COR-L47 (cell line): ENCODE measurements at regions not wholly inside any gene's neighbourhood (a gene's known extent, or its start where the extent isn't known, plus 50 kb on each side); places are given as distances from the start of the nearest gene placed in this dataset.
"Not testable (repeated sequence)": the region's sequence is repeated elsewhere in the genome, so short reads cannot be mapped to it uniquely, and the experiment has no call there.

ENCODE experiments used
- DNase-seq: peaks from one replicate; lab custom pipeline; 2025; lab: John Stamatoyannopoulos, UW

DNA sequence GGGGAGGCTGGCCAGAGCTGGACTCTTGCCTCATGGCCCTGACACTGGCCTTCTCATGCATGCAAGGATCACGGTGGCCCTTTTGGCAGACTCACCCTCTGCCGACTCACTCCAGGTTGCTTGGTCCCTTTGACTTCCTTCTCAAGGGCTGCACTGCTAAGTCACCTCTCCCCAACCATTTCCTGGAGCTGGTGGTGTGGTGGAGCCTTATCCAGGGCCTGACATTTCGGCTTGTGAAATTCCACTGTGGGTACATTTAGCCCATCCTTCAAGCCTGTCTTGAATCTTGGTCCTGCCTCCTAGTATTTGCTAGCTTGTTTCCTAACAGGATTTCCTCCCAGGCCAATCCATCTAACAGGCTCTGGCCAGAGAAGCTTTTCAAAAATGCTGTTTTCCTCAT is 52.6 kb upstream of the JUN start:
- no peak for DNase-seq

DNA sequence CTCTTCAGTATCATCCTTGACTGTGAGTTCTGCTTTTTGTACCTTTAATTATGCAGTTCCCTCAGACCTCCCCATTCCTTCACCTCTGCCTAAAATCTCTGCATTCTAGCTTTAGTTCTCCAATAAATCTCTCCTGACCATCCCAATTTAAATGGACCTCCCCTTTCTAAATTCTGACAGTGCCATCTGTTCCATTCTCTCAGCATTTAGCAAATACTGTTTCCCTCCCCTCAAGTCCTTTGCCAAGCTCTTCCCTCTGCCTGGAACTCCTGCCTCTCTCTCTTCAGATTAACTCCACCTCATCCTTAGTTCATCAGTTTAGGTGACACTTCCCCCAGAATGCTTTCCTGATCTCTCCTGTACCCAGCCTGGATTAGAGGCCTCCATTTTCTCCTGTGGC is 54.0 kb upstream of the JUN start:
- no peak for DNase-seq

DNA sequence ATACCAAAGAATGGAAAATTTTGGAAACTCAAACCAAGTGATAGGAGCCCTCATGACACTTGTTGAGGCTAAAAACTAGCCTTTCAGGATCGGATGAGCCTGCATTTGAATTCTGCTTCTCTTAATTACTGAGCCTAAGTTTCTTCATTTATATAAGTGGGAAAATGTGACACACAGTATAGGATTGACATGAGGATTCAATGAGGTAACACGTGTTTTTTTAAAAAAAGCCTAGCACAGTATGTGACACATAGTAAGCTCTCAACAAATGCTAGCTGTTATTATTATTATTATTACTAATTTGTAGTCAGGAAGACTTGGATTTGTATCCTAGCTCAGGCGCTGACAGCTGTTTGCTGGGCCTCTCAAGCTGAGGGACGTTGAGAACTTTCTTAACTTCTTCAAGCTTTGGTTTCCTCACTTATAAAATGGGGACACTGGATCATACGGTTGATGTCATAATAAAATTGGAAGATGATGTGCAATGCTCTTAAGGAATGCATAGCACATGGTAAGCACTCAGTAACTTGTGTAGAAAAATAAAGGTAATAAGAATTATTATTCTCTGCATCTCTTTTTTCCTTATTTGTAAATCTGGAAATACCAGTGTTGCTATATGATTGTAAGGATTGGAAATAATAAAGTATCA is 55.4 kb upstream of the JUN start:
- DNase-seq = no peak

DNA sequence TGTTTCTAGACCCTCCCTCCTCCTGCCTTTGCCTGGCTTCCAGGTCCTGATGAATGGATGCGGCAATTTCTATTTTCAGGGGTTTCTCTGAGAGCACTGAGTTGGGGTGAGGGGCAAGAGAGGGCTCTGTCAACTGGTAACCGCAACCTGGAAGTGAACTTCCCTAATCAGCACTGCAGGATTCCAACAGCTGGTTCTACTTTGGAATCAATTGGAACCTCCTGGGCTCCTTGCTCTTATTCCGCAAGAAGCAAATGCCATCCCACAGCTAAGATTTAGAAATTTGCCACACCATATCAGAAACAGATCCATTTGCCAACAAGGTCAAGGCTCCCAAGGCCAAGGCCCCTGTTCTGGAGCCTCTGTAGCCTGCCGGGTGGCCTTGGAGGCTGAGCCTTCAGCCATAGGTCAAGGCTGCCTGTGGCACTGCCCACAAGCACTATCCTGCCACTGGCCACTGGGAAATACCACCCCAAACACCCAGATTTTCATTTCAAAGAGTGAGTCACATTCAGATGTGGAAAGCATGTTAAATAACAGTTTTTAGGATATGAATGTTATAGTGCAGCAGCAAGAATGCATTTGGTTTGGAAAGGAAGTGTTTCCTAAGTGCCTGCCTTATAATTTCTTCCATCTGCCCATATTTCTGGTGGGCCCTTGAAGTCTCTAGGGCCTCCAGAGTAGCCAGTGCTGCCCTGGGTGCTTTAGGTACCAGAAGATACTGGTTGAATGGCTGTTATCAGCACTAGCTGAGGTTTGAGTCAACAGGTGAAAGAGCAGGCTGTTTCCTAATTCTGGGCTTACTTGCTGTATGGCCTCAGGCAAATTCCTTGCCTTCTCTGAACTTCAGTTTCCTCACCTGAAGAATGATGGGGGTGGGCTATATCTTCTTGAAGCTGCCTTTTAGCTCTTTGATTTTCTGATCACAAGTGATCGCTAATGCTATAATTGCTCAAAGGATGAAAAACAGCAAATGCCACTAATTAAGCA is 56.3 kb upstream of the JUN start:
- DNase-seq = no peak

DNA sequence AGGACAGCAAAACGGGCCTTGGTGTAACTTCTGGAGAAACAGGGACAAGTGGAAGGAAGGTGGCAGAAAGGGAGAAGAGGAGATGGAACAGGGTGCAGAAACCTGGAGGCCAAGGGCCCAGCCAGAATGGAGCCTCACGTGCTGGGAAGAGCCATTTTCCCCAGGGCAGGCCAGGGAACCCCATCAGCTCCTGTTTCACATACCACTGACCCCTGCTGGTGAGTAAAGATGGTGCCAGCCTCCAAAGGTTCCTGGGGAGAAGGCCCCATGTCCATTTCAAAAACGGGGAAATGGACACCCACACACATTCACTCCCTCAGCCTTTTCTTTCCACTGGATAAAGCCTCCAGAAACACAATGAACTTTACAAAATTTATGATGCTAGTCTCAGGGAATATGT is 57.6 kb upstream of the JUN start:
- no peak for DNase-seq

DNA sequence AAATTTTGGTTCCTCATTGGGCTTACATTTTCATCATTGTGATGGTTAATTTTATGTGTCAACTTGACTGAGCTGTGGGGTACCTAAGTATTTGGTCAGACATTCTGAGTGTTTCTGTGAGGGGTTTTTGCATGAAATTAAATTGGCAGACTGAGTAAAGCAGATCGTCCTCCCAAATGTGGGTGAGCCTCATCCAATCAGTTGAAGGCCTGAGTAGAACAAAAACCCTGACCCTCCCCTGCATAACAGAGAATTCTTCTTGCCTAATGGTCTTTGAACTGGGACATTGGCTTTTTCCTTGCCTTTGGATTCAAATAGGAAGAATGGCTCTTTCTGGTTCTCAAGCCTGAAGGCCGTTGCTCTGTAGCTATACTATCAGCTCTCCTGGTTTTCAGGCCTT is 59.1 kb upstream of the JUN start:
- DNase-seq = no peak

DNA sequence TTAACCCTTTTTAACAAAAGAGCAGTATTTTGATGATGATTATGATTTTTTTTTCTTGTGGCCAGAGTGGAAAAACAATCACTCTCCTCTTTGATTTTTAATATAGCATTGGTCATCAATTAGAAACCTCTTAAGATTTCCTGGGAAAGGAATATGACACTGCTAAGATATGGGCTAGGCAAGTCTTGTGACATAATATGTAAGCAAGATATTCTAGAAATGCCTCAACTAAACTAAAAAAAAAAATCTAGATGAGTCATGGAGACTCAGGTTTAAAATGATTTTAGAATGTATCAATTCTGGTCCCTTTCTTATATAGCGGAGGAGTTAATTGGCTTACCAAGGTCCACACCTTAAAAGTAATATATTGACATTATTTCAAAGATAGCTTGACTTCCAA is 60.3 kb upstream of the JUN start:
- DNase-seq = no peak

DNA sequence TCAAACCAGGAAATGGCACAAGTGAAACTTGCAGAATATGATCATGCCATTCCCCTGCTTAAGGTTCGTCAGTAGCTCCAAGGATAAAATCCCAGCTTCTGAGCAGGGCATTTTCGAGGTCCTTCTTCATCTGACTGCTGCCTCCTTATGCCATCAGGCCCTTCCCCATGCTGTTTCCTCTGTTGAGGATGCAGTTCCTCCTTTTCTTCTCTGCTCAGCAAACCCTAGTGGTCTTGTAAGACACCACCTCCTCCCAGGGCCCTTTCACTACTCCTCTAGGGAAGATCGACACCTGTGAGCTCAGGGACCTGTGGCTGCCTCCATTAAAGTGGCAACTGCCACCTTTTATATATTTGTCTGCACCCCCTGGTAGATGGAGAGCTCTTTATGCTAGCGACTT is 62.1 kb upstream of the JUN start:
- DNase-seq = no peak

DNA sequence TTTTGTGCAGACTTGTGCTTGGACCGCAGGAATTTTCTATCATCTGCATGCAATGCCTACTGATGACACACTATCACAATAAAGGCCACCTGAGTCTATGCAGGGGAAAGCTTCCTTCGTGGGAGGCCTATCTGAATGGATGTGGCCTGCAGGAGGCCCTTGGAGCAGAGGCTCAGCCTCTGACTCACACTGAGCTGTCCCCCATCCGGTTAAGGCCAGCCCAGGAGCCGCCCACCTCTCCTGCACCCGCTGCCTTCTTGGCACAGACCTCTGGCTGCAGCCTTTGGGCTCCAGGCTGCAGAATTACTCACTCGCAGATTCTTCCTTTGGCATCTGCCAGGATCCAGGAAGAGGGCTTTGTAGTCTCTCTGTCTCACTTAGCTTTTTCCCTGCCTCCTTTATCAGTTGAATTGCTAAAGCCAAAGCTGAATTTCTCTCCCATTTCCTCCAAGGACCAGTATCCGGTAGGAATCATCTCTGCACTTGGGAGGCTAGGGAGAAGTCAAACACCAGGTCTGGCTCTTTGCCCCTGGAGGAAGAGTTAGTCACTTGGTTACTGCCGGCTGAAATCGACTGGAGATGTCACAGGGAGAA is 65.1 kb upstream of the JUN start:
- no peak for DNase-seq

DNA sequence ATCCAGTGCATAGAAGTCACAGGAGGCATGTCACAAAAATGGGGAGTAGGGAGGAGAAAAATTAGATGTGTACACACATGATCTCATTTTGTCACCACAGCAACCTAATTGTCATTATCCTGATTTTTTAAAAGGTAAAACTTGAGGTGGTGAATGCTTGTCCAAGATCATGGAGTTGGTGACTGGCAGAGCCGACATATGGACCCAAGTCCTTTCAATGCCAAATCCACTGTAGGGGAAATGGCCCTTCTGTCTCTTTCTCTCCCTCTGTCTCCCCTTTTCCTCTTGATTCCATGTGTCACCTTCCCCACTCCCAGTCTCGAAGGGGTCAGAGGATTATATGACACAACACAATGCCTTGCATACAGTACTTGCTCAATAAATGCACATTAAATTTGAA is 65.7 kb upstream of the JUN start:
- DNase-seq = no peak

DNA sequence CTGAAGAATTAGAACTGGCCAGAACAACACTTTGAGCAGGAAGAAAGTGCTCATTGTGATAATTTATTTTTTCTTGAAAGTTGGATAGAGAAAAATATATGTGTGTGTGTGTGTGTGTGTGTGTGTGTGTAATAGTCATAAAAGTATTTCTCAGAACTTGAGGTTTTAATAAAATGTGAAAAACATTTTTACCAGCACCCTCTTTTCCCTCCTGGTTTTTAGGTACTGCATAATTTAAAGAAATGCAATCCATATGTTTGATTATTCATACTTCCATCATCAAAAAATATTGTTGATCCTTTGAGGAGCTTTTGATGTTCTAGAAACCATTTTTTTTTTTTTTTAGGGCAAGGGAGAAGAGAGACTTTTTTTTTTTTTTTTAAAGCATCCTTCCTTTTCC is 66.8 kb upstream of the JUN start:
- no peak for DNase-seq

DNA sequence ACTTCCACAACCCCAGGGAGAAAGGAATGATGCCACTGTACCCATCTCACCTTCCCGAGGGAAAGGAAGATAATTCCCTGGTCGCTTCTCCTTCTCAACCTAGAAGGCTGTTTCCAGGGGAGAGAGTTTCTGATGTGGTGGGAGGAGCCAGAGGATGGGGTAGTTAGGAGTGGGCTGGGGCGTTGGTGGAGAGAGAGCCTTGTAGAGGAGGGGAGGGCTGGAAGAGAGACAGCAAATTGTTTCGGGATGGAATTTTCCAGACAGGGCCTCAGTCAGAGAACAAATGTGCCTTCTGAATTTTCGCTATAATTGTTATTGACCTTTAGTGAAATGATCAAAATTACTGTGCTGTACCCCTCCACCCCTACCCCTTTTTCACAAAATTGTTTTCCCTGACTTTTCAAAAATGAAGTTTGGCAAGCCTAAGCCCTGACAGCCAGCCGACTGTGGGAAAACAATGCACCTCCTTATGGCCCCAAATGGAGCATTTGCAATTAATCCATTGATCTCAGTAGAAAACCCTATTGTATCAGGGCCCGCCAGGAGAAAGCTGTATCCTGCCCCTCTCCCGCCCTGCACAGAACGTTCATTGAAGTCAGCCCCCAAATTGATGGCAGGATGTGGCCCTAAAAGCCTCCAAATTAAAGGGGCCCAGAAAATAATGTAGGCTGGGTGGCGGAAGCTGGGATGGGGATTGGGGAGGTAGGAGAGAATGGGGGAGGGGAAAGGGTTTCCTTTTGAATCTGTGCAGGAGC is 69.1 kb upstream of the JUN start:
- no peak for DNase-seq

DNA sequence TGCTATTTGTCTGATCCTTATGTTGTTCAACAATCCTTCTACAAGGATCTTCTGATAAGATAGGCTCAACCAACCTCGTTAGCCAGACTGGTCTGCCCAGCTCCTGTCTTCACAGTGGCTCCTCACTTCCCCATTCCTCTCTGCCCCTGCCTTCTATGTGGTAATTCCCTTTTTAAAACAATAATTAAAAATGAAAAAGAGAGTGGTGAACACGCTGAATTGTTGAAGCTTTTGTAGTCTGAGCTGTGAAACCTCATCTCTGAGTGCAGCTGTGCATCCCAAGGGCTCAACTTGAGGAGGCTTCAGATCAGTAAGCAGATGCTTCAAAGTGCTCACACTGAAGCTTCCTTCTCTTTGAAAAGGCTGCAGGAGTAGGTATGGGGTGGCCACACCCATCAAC is 70.7 kb upstream of the JUN start:
- DNase-seq = no peak

DNA sequence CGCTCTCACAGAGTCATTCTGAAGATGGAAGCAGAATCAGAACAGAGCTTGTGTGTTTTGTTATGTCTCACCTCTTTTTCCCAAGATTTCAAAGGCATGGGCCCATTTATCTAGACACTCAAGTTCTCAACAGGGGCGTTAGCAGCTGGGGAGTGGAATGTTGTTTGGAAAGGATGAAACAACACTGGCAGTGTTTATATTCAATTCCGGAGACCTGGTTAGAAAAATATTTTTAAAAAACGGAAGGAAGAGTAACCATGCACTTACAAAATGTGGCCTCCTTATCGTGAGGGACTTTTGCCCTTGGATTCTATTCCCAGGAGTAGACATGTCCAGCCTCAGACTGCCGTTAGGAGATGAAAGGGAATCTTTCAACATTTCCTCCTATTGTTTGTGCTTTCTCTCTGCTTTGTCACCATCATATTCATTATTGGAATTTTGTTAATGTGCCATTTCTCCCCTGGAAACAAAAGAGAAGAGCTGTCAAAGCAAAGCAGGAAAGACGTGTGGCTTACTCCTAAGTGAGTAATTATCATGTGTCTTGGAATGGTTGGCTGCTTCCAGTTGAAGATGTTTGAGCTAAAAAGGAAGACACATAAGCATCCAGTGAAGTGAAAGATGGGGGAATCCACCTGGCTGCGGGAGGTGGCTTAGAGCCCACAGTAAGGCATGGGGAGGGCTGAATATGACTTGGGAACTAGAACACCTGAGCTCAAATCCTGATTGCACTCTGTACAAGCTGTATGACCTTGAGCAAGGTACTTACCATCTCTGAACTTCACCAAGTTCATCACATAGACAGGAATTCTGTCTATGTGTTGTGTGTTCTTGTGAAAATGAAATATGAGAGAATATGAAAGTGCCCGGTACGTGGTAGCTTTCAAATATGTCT is 71.7 kb upstream of the JUN start:
- no peak for DNase-seq

DNA sequence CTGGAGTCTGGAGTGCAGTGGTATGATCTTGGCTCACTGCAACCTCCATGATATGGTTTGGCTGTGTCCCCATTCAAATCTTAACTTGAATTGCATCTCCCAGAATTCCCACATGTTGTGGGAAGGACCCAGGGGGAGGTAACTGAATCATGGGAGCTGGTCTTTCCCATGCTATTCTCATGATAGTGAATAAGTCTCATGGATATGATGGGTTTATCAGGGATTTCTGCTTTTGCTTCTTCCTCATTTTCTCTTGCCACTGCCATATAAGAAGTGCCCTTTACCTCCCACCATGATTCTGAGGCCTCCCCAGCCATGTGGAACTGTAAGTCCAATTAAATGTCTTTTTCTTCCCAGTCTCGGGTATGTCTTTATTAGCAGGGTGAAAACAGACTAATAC is 72.4 kb upstream of the JUN start:
- DNase-seq = not testable (repeated sequence)

DNA sequence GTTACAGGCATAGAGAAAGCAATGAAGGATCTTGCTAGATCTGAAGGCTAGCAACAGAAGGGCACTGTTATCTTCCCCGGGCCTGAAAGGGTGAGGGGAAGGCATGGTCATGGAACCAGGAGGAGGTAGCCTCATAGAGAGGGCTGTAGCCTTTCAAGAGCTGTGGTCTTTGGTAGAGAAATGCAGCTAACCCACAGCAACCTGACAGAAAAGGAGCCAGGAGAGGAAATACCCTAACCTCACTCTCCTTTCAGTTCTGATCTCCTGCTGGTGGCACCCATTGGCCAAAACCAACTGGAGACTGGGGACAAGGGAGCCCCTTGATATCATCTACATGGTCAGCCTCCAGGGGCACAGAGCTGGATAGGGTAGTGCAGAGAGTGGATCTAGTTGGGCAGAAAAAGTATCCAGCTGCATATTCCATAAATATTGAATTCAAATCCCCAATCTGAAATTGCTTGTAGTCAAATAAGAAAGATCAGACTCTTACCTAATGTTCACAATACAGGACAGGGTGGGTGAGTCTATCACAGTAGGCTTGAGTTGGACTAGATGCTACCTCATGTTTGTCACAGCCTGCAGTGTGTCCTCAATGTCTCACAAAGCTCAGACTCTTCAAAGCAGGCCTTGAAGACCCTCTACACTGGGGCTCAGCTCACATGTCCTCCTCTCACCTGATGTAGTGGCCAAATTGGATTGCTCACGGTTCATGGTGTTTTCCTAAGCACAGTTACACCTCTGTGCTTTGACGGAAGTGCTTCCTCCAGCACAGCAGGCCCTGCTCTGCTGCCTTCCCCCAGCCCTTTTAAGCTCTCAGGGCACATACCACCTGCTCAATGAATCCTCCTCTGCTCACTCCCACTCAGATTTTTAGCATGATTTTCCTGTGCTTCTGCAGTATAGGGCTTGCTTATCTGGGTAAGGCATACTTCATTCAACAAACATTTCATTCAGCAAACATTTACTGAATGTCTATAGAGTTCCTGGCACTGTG is 74.1 kb upstream of the JUN start:
- no peak for DNase-seq

DNA sequence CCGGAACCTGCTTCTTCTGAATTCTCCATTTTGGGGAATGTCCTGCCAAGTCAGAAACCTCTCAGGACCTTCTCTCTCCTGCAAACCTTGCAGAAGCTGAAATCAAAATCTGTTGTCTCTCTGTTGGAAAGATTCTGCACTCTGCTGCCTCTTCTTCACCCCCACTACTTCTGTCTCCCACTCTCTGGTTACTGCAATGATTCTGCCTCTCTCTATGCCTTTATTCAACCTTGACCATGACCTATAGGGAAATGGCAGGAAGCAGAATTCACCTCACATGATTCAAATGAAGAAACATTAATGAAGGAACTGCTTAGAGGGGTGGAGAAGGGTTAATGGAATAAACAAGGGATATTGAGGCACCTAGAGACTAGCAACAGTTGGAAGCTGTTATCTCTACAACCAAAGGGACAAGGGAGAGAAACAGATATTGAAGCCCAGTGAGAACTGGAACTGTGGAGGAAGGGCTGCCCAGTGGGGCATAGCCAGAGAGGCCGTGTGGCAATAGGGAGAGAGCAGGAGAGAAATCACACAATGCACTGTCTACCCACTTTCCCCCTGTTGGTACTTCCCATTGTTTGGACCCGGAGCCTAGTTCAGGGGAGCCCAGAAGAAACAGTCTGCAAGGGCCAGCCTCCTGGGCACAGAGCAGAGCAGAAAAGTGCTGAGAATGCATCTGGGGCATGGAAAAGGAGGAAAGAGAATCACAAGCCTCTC is 76.1 kb upstream of the JUN start:
- DNase-seq = no peak

DNA sequence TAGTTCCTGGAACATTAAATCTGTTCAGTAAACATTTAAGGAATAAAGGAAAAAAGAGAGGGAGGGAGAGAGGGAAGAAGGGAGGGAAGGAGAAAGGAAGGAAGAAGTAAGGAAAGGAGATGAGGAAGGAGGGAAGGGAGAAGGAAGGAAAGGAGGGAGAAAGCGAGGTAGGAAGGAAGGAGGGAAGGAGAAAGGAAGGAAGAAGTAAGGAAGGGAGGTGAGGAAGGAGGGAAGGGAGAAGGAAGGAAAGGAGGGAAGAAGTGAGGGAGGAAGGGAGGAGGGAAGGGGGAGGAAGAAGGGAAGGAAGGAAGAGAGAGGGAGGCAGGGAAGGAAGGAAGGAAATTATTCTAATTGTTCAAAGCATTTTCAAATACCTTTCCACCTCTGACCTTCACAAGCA is 77.2 kb upstream of the JUN start:
- no peak for DNase-seq

DNA sequence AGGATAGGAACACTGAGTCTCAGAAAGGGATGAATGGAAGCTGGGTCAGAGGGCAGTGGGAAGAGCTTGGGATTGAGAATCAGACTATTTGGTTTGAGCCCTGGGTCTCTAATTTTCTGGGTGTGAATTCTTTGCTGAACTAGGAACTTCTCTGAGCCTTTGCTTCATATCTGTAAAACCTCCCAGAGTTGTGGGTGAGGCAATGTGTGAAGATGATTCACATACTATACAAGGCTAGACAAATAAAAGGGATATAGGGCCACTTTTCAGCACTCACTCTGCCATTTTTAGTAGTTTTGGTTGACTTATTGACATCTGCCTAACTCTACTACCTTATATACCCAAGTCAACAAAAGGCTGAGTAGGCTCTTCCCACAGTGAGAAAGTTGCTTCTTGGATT is 77.7 kb upstream of the JUN start:
- no peak for DNase-seq
